ENCODE measurements at regions not wholly inside any gene's neighbourhood (a gene's known extent, or its start where the extent isn't known, plus 50 kb on each side); places are given as distances from the start of the nearest gene placed in this dataset.
A peak's percentile ranks its signal among the peaks of the same experiment; 100 is the strongest.
"Not testable (repeated sequence)": the region's sequence is repeated elsewhere in the genome, so short reads cannot be mapped to it uniquely, and the experiment has no call there.

DNA sequence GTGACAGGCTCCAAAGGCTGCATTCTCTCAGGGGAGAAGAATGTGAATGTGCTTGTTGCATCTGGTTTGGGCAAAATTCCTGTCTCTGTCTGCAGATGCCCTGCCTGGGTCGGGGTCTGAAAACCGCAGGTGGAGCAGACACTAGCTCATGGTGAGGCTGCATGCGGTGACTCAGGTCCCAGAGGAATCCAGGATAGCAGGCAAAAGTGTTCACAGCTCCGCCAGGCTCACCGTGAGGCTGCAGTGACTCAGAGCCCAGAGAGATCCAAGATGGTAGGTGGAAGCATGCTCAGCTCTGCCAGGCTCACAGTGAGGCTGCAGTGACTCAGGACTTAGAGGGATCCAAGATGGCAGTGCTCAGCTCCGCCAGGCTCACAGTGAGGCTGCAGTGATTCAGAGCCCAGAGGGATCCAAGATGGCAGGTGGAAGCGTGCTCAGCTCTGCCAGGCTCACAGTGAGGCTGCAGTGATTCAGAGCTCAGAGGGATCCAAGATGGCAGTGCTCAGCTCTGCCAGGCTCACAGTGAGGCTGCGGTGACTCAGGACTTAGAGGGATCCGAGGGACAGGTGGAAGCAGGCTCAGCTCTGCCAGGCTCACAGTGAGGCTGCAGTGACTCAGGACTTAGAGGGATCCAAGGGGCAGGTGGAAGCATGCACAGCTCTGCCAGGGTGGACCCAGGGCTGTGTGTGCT is 200.5 kb downstream of the ACKR3 start:
- no peak for DNase-seq (ENCODE audit: low spot score)

DNA sequence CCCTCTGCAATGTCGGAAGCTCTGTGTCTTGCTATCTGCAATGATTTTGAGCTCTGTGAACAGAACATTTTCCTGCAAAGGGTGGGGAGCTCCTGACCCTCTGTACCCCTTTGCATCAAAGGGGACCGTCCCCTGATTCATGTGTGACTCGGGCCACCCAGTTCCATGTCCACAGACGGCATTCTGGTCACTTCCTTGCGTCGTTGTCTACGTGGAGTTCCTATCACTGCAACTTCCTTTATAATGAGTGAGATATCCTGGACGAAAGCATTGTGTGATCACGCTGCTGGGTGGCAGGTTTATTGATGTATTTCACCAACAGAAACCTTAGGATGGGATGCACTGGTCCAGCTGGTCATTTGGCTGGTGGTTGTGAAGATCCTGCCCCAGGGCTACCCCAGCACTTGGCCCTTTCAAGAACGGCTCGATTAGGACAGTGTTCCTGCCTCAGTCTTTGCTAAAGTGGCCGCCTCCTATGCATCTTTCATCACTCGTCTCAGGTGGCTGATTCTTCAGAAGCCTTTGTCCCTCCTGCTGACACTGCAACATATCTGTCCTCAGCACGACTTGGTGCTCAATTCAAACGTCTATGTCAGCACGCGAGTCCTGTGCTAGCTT is 202.7 kb downstream of the ACKR3 start:
- no peak for DNase-seq (ENCODE audit: low spot score)

DNA sequence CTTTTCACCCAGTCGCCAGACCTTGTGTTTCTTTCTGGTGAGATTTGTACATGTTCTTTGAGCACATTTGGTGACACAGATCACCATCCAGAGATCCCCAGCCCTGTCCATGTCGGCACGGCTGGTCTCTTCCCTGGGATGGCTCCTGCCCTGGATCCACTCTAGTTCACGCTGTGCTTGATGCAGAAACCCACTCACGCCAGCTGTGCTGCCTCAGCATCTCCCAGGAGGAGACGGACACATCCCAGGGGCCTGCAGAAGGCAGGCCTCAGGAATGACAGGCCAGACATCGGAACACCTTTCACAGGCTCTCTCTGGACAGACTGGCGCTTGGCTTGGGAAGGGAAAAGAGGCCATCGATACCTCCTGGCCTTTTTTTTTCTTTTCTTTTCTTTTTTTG is 203.6 kb downstream of the ACKR3 start:
- no peak for DNase-seq (ENCODE audit: low spot score)

DNA sequence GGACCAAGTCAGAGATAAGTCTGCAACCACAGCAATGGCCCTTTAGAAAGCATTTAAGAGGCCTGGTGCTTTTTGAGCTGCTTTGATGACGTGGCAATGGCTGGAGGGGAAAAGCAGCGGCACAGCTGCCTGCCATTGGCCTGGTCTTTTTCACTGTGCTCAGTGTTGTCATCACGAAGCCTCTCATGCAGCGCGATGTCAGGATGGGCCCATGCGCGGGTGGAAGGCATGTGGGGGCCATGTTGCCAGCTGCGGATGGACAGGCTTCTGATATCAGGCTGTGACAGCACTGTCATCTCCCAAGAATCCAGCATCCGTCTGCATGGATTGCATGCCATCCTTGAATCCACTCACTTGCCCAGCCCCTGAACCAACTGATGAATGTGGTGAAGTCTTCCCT is 204.5 kb downstream of the ACKR3 start:
- no peak for DNase-seq (ENCODE audit: low spot score)

DNA sequence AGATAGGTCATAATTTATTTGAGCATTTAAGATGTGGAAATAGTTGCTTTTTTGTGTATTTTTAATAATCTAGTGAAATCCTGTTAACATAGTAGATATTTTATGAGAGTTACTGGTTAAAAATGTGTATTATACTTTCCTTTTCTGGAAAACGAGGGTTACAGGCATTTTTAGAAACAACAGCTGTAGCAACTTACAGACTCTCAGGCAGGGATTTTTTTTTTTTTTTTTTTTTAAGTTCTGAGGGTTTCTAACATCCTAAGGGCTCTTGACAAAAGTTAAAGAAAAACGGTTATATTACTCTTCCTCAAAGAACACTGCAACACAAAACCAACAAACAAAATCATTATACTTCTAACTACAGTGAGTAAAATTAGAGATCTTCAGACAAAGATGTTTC is 205.9 kb downstream of the ACKR3 start:
- no peak for DNase-seq (ENCODE audit: low spot score)

DNA sequence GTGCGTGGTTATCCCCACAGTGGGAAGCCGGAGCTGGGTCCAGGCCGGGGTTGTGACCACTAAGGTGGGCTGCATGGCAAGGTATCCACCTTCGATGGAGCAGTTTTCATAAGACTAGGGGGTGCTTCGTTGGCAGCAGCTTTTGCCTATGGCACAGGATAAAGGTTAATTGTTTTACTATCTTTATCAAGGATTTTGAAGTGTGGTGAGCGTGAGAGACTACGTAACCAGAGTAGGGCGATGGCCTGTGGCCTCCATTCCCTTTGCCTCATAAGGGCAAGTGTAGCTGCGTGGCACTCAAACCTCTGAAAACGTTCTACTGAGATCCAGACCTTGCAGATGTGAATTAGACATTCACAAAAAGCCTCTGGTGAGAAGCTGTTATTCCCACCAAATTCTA is 206.6 kb downstream of the ACKR3 start:
- DNase-seq (ENCODE audit: low spot score), result no peak

DNA sequence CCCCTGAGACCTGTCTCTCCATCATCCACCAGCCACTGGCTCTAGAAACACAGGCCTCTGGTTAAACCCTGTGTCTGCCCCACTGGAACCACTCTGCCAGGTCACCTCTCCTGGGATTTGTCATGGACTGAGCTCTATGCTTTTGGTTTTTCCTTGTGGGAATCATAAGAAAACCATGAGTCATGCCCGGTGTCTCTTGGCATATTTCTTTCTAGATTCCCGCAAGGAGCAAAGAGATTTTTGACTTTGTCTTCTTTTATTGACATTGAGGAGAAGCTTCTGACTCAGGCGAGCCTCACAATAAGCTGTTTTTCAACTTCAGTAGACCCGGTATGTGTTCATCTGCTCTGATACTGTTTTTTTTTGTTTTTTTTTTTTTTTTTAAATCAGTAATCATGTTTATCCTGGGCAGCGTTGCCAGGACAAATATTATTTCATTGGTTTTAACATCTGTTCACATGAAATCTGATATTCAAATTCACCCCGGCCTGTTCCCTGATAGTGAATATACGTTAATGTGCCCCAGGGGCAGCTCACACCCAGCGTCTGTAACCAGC is 207.1 kb downstream of the ACKR3 start:
- DNase-seq (ENCODE audit: low spot score), result no peak

DNA sequence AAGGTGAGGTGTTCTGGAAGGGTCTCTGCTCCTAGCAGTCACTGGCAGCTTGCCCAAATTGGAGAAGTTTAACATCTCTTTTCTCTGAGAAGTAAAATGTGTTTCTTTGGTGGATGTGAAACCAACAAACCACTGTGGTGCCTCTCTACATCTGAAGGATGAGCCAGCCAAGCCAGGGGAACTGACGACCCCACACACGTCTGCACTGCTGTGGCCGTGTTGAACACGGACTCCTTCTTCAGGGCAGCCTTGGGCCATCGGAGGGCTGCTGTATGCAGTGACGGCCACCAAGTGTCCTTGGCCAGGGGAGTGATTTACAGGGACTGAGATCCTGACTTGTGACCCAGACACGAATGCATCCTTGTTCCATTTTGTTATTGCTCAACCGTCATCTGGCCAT is 207.8 kb downstream of the ACKR3 start:
- DNase-seq (ENCODE audit: low spot score), result no peak

DNA sequence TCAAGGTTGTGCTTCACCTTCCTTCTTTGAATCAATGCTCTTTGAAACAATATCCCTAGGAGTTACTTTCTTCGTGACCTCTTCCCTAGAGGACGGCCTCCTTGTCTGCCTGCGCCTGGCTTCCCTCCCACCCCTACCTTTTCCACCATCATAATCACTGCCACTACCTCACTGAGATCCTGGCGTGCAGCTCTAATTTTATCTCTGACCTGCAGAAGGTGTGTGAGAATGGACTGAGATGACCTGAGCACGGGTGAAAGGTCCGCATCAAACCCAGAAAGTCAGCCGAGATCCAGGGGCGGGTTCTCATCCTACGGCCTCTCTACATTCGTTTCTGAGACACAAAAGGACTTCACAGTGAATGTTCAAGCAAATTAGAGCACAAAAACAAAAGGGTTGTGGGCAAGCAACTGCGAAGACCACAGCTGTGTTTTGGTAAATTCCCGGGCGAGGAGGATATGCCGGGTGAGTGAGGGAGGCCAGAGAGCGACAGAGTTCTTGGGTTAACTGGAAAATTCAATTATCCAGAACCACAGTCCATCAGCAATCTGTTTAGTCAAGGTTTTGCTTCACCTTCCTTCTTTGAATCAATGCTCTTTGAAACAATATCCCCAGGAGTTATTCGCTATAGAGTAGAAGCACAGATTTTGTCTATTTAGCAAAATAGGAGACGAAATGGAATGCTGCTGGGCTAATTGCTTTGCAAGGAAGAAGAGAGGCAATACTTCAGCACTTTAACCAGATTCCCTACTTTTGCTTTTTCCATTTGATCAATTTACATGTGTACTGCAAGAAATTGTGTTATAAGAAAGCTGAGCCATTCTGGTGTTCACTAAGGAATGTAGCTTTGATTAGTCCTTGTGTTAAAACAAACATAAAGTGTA is 212.6 kb downstream of the ACKR3 start:
- DNase-seq (ENCODE audit: low spot score), result no peak

DNA sequence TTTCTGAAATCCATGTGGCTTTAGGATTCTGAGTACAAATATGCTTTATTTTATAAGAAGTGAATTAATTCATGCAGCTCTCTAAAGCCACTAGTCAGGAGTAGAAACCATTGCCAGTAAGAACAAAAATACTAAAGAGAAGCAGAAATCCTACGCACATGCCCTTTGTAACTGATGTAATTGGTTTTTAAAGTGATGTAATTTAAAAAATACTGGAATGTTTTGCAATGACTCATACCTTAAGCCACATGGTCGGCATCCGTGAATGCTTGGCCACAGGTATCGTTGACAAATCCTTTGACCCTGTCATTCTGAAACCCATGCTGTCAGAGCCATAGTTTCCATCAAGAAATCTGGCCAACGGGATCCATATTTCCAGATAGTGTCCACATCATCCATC is 213.3 kb downstream of the ACKR3 start:
- DNase-seq (ENCODE audit: low spot score), result no peak

DNA sequence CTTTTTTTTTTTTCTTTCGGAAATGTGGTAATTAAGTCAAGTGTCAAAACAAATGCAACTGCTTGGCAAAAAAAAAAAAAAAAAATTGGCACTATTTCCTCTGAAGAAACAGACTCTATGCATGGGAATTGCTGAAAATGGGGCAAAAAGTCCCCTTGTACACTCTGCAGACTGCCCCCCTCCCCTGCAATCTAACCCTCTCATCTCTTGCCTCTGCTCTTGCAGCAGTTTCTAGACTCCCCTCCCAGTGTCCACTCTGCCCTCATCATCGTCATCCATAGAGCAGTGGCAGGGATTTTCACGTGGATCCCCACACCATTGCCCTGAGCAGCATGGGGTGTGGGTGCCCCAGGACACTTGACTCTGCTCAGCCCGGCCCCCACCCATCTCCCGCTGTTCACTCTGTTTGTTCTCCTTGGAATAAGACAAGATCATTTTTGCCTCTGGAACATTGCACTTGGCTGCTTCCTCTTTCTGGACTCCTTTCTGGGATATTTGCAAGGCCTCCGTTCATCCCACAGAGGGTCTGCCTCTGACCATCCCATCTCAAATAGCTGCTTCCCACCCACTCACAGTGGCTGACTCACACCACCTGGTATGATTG is 213.9 kb downstream of the ACKR3 start:
- DNase-seq (ENCODE audit: low spot score), result no peak

DNA sequence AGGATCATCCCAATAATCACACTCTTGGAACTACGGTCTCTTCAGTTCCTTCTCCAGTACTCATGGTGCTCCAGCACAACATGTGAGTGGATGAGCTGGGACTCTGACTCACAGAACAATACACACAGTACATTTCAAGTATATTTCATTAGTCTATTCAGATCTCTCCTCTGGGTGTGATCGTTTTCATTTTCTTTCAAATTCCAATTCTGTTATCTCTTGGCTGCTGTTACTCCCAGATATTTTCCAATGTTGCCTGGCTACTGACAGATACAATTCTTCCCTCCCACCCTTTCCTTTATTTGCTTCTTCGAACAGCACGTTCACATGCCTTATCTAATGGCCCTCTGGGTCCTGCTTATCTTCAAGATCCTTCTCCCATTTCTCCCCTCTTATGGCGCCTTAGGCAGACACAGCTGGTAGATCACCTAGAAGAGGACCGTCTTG is 216.0 kb downstream of the ACKR3 start:
- DNase-seq (ENCODE audit: low spot score), result no peak

DNA sequence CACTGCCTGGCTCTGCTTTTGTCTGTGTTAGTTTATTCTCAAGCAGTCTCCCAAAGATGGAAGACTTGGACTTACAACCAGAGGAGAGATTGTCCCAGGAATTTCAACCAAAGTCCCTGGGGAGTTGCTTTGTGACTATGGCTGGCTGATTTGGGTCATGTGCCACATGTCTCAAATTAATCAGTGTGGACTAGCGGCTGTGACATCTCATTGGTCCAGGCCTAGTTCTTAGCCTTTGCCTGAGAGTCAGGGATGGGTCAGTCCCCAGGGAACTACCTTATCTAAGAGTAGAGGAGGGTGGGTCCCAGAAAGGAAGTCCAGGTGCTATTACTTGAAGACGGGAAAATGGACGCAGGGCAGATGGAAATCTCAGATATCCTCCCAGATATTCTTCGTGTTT is 217.1 kb downstream of the ACKR3 start:
- no peak for DNase-seq (ENCODE audit: low spot score)

DNA sequence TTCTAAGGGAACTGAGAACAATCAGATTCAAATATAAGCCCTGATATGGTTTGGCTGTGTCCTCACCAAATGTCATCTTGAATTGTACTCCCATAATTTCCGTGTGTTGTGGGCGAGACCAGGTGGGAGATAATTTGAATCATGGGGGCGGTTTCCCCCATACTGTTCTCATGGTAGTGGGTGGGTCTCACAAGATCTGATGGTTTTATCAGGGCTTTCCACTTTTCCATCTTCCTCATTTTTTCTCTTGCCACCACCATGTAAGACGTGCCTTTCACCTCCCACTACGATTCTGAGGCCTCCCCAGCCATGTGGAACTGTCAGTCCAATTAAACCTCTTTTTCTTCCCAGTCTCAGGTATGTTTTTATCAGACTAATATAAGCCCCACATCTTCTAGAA is 217.8 kb downstream of the ACKR3 start:
- not testable (repeated sequence) for DNase-seq (ENCODE audit: low spot score)

DNA sequence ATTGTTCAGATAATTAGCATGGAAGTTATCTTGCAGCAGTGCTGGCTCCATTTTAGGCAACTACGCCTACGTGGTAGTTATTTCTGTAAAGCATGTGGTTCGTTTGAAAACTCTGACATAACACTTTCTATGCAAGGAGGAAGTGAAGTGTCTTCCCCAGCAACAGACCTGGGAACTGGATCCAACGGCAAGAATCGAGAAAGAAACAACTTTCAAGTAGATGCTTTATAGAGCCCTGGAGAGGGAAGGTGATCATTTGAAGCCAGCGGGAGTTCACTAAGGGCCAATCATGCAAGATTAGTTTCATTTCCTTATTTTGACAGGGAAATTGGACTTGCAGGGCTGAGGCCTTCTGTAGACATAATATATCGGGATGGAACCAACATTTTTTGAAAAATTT is 218.3 kb downstream of the ACKR3 start:
- peak; percentile 15 for DNase-seq (ENCODE audit: low spot score)

DNA sequence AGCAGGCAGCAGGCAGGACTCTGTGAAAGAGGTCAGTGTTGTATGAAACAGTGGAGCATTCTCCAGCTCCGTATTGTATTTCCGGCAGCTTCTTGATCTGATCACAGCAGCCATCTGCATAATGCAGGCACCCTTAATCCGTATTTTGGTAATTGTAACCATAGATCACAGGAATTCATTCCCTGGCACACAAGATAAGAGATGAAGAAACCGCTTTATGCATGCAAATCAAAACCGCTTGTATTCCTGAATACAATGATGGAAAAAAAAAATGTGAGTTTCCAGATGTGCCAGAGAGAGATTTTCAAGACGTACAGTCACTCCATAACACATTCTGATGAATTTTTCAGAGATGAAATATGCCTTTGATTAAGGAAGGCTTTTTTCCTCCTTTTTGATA is 221.3 kb downstream of the ACKR3 start:
- no peak for DNase-seq (ENCODE audit: low spot score)

DNA sequence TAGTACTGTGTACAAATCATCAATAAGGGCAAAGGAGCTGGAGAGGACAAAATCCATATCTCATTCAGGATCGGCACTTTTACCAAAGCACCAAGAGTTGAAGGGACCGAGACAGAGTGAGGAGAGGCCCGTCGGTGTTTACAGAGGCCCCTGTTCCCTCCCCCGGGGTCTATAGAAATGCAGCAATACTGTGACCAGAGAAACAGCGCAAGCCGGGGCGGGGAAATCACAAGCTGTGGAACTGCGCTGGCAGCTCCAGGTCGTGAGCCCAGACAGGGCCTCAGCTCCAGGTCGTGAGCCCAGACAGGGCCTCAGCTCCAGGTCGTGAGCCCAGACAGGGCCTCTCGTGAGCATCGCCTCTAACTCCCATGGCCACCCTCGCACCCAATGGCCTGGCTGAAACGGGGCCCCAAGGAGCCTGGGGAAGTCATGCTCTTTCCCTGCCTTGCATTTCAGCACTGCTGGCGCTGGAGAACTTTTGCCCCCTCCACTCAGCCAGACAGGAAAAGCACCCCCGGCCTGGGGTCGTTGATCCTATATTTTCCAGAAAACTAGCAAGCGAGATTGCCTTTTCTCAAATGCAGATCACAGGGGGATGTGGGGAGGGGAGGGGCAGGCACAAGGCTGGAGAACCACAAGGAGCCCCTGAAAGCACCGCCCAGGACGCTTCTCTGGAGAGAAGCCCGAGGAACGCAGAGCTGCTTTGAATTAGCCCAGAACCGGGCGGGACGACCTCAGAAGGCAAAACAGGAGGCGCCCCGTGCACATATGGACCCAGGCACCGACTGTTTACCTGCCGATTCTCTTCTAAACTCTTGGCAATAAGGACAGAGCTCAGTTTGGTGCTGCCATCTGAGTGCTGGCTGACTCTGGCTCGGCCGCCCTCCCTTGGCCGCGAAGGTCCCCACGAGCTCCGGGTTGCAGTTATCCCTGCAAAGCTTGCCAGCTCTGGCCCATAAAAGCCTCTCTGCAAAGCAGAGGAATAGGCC is 223.7 kb downstream of the ACKR3 start:
- no peak for DNase-seq (ENCODE audit: low spot score)

DNA sequence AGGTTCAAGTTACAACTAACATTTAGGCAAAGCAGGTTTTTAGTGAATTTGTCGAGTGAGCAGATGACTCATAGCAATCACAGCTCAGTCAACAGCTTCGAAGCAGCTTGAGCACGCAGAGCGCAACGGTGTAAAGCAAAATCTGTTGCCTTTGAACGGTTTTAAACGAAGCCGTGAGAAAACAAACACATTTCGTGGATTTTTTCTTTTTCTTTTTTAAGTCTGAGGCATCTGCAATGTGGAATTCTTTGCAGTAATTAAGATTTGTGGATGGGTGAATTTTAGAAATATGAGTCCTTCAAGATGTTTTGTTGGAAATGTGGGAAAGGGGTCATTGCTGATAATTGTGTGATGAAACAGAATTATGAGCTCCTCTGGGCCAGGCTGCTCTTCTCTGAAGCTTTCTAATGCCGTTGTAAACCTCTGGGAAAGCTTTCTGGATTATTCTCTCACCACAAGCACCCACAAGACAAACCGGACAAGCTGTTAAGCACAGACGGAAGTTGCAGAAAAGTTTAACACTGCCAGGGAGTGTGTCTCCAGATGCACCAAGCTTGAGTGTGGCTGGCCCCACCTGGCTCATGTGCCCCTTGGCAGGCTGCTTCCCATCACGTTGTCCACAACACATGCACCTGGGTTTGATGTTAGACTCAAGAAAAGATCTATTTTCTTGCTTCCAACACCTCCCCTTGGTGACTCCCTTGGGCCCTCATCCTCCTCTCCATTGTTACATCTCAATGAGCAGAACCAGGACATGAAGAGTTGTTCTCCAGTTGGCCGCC is 224.7 kb downstream of the ACKR3 start:
- no peak for DNase-seq (ENCODE audit: low spot score)

DNA sequence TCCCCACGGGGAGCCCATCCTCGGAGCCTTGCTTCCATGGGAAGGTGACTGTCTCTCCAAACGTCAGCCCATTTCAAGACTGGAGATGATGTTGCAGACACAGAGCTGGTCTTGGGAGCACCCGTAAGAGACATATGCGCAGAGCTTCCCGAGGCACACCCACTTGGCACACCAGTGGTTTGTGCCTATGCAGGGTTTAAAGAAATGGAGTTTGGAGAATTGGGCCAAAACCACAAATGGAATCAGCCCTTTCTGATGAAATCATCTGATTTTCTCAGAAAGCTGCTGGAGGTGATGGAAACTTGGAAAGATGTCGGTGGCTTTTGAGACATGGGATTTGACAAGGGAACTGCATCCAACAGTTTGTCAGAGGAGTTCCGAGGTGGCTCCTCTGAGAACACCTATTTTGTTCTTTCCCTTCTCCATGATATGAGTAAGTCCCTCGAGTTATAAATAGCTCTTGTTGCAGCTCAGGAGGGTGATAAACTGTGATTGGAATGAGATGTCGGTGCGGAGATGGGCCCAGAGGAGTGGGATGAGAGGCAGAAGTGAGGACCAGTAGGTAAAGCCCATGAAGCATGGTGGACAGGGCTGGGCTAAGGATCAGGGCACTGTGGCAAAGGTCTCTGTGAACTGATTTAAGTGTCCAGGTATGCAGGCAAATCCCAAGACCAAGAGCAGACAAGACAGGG is 225.7 kb downstream of the ACKR3 start:
- no peak for DNase-seq (ENCODE audit: low spot score)

DNA sequence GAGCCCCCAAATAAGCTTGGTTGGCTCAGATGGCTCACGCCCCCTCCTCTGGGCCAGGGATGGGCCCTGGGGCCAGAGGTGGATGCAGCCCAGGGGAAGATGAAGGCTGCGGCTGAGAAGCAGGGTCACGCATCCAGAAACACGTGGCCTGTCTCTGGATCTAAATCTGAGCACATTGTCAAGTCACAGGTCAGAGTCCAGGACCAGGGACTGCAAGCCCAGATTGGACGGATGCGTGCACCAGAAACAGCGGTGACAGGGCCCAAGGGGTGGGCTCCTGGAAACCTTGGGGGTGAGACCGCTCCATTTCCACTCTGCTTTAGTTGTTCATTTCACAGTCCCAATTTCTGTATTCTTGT is 226.2 kb downstream of the ACKR3 start:
- no peak for DNase-seq (ENCODE audit: low spot score)
